A673 (cell line): ENCODE measurements at regions not wholly inside any gene's neighbourhood (a gene's known extent, or its start where the extent isn't known, plus 50 kb on each side); places are given as distances from the start of the nearest gene placed in this dataset.

Experiments used
- EZH2 ChIP-seq: fragments of 200-600 bp; sonication (generic); IDR thresholded peaks from 2 replicates; pipeline ENCODE4 v1.6.1; 2017; ENCODE audit warnings: borderline replicate concordance, low read depth, mild to moderate bottlenecking, mixed read lengths, antibody characterized with exemption, low read length; ENCODE audit not compliant: poor library complexity, severe bottlenecking
- TF ChIP-seq, protein P1 (sequence below): fragments of 300-800, 200-600 bp; sonication (generic); conservative IDR thresholded peaks from 2 replicates; pipeline ENCODE4 v1.5.1; 2017; ENCODE audit warnings: low read depth, mild to moderate bottlenecking, antibody characterized with exemption, low read length, moderate library complexity, mixed read lengths

DNA sequence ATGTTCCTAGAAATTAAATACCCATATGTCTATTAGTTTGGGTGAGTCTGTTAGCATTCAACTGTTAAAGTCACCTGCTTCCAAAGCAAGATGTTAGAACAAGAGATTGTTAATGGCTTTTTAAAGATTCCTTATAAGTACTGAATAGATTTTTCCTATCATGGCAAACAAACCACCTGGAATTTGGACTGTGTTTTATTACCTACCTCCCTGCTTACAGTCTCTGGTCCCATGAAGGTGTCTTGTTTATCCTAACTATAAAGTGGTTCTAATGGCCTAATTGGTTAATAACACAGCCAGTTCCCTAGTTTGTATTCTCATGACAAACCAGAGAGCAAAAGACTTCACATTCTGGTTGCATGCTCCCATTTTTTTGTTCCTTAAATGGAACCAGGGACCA is 149.5 kb downstream of the PPP1R2C start:
- TF ChIP-seq EZH2, result no peak
- TF ChIP-seq, protein P1, sequence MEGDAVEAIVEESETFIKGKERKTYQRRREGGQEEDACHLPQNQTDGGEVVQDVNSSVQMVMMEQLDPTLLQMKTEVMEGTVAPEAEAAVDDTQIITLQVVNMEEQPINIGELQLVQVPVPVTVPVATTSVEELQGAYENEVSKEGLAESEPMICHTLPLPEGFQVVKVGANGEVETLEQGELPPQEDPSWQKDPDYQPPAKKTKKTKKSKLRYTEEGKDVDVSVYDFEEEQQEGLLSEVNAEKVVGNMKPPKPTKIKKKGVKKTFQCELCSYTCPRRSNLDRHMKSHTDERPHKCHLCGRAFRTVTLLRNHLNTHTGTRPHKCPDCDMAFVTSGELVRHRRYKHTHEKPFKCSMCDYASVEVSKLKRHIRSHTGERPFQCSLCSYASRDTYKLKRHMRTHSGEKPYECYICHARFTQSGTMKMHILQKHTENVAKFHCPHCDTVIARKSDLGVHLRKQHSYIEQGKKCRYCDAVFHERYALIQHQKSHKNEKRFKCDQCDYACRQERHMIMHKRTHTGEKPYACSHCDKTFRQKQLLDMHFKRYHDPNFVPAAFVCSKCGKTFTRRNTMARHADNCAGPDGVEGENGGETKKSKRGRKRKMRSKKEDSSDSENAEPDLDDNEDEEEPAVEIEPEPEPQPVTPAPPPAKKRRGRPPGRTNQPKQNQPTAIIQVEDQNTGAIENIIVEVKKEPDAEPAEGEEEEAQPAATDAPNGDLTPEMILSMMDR, result no peak
